ENCODE measurements at regions not wholly inside any gene's neighbourhood (a gene's known extent, or its start where the extent isn't known, plus 50 kb on each side); places are given as distances from the start of the nearest gene placed in this dataset.
A peak's percentile ranks its signal among the peaks of the same experiment; 100 is the strongest.

- DNase-seq (ENCODE audit: insufficient read length, low spot score) (no peak), FAIRE-seq (no peak)
- TF ChIP-seq POLR2A (IDR thresholded peaks at IDR 0.05; ENCODE audit: low read depth, low read length): no peak
Measured at GRCh38 chr3:145175626-145176025, 985.4 kb downstream of the PLOD2 start.

- DNase-seq (ENCODE audit: insufficient read length, low spot score): no peak
- TF ChIP-seq POLR2A (IDR thresholded peaks at IDR 0.05; ENCODE audit: low read depth, low read length): no peak
- no peak for FAIRE-seq
Measured at GRCh38 chr3:145176907-145177306, 984.1 kb downstream of the PLOD2 start.

GRCh38 chr3:145177828-145178227, 983.2 kb downstream of the PLOD2 start:
- no peak for TF ChIP-seq POLR2A (IDR thresholded peaks at IDR 0.05; ENCODE audit: low read depth, low read length)
- no peak for DNase-seq (ENCODE audit: insufficient read length, low spot score)
- no peak for FAIRE-seq

GRCh38 chr3:145182196-145182911, 978.6 kb downstream of the PLOD2 start:
- FAIRE-seq (no peak), DNase-seq (ENCODE audit: insufficient read length, low spot score) (no peak)
- TF ChIP-seq POLR2A (IDR thresholded peaks at IDR 0.05; ENCODE audit: low read depth, low read length): no peak

GRCh38 chr3:145183261-145183660, 977.7 kb downstream of the PLOD2 start:
- no peak for DNase-seq (ENCODE audit: insufficient read length, low spot score)
- no peak for TF ChIP-seq POLR2A (IDR thresholded peaks at IDR 0.05; ENCODE audit: low read depth, low read length)
- peak; percentile 11 for FAIRE-seq

GRCh38 chr3:145188079-145188770, 972.8 kb downstream of the PLOD2 start:
- DNase-seq (ENCODE audit: insufficient read length, low spot score) (no peak), FAIRE-seq (no peak)
- no peak for TF ChIP-seq POLR2A (IDR thresholded peaks at IDR 0.05; ENCODE audit: low read depth, low read length)

- no peak for FAIRE-seq
- TF ChIP-seq POLR2A (IDR thresholded peaks at IDR 0.05; ENCODE audit: low read depth, low read length): no peak
- no peak for DNase-seq (ENCODE audit: insufficient read length, low spot score)
Measured at GRCh38 chr3:145190138-145190537, 970.8 kb downstream of the PLOD2 start.

- no peak for DNase-seq (ENCODE audit: insufficient read length, low spot score)
- TF ChIP-seq POLR2A (IDR thresholded peaks at IDR 0.05; ENCODE audit: low read depth, low read length): no peak
- FAIRE-seq: no peak
Measured at GRCh38 chr3:145190761-145191160, 970.2 kb downstream of the PLOD2 start.

- FAIRE-seq (no peak), DNase-seq (ENCODE audit: insufficient read length, low spot score) (no peak)
- no peak for TF ChIP-seq POLR2A (IDR thresholded peaks at IDR 0.05; ENCODE audit: low read depth, low read length)
Measured at GRCh38 chr3:145191543-145191942, 969.4 kb downstream of the PLOD2 start.

GRCh38 chr3:145197051-145197820, 963.7 kb downstream of the PLOD2 start:
- DNase-seq (ENCODE audit: insufficient read length, low spot score) (no peak), FAIRE-seq (no peak)
- no peak for TF ChIP-seq POLR2A (IDR thresholded peaks at IDR 0.05; ENCODE audit: low read depth, low read length)

- no peak for DNase-seq (ENCODE audit: insufficient read length, low spot score)
- FAIRE-seq: no peak
- no peak for TF ChIP-seq POLR2A (IDR thresholded peaks at IDR 0.05; ENCODE audit: low read depth, low read length)
Measured at GRCh38 chr3:145197821-145198220, 963.2 kb downstream of the PLOD2 start.

GRCh38 chr3:145209561-145209960, 951.4 kb downstream of the PLOD2 start:
- DNase-seq (ENCODE audit: insufficient read length, low spot score) (no peak), FAIRE-seq (no peak)
- TF ChIP-seq POLR2A (IDR thresholded peaks at IDR 0.05; ENCODE audit: low read depth, low read length): no peak

- DNase-seq (ENCODE audit: insufficient read length, low spot score) (no peak), FAIRE-seq (no peak)
- TF ChIP-seq POLR2A (IDR thresholded peaks at IDR 0.05; ENCODE audit: low read depth, low read length): no peak
Measured at GRCh38 chr3:145219355-145220235, 941.4 kb downstream of the PLOD2 start.

Measured in H54 (cell line).